H1 (cell line): ENCODE measurements at regions not wholly inside any gene's neighbourhood (a gene's known extent, or its start where the extent isn't known, plus 50 kb on each side); places are given as distances from the start of the nearest gene placed in this dataset.

Source experiments
- CTCF ChIA-PET: fragments of 300-600 bp; sonication (Branson Sonifier 250); formaldehyde crosslinking; loops from one replicate; lab custom pipeline; 2021; ENCODE audit not compliant: partially characterized antibody; lab: Charles Lee
- POLR2A ChIA-PET: fragments of 300-600 bp; sonication (Branson Sonifier 250); formaldehyde crosslinking; loops from one replicate; lab custom pipeline; 2021; ENCODE audit warnings: inconsistent platforms; ENCODE audit not compliant: partially characterized antibody; lab: Charles Lee
- DNase-seq, 2 experiments: peaks; one replicate each; pipeline versions ENCODE4 v3.0.0 to v3.0.0-alpha.2; 2010 to 2022; ENCODE audit warnings: low spot score in 2 of 2, low read depth in 1 of 2, mixed read lengths in 1 of 2
- FAIRE-seq: peaks from 2 replicates; lab custom pipeline; 2011; peaks lifted over from hg19 to GRCh38; lab: Jason Lieb, UNC
- H2AFZ ChIP-seq: 2 replicates; pipeline ENCODE4 v1.8.1; 2012; ENCODE audit warnings: low read length, inconsistent platforms
- H2AK5ac ChIP-seq: 2 replicates; pipeline ENCODE4 v1.6.1; 2013; ENCODE audit warnings: low read depth, low read length
- H2BK120ac ChIP-seq: replicated peaks from 2 replicates; pipeline ENCODE3; 2013; ENCODE audit warnings: low read depth, low read length, inconsistent platforms
- H2BK12ac ChIP-seq: 2 replicates; pipeline ENCODE4 v1.6.1; 2013; ENCODE audit warnings: low read depth, low read length
- H2BK15ac ChIP-seq: 2 replicates; pipeline ENCODE4 v1.6.1; 2013; ENCODE audit warnings: low read length
- H2BK20ac ChIP-seq: 2 replicates; pipeline ENCODE4 v1.6.1; 2013; ENCODE audit warnings: low read length
- H2BK5ac ChIP-seq: 2 replicates; pipeline ENCODE4 v1.6.1; 2013; ENCODE audit warnings: low read depth, low read length
- H3K14ac ChIP-seq: 2 replicates; pipeline ENCODE4 v1.6.1; 2013; ENCODE audit warnings: inconsistent platforms; ENCODE audit not compliant: insufficient read length
- H3K18ac ChIP-seq: 2 replicates; pipeline ENCODE4 v1.6.1; 2013; ENCODE audit warnings: low read length; ENCODE audit errors: extremely low read depth
- H3K23ac ChIP-seq: 2 replicates; pipeline ENCODE4 v1.6.1; 2013; ENCODE audit warnings: inconsistent platforms; ENCODE audit not compliant: insufficient read length
- H3K23me2 ChIP-seq: 2 replicates; pipeline ENCODE4 v1.6.1; 2013; ENCODE audit warnings: low read depth, low read length
- H3K27ac ChIP-seq: 2 replicates; pipeline ENCODE4 v1.6.1; 2011; ENCODE audit warnings: low read depth, low read length, inconsistent platforms
- H3K27me3 ChIP-seq, 4 experiments: replicated peaks in 1 of 4; 1 replicate in 1 of 4; 2 replicates in 3 of 4; pipeline versions ENCODE4 v1.6.1 to v1.8.1; 2011 to 2013; ENCODE audit warnings: low read length in 3 of 4, mild to moderate bottlenecking in 3 of 4, inconsistent platforms in 2 of 4, mixed read lengths in 2 of 4, moderate library complexity in 1 of 4; ENCODE audit not compliant: control insufficient read depth in 3 of 4, insufficient read depth in 3 of 4; ENCODE audit errors: extremely low read depth in 1 of 4
- H3K36me3 ChIP-seq, 4 experiments: 2 replicates each; pipeline versions ENCODE4 v1.6.1 to v1.8.1; 2011 to 2013; ENCODE audit warnings: mild to moderate bottlenecking in 4 of 4, low read length in 3 of 4, moderate library complexity in 2 of 4, control low read depth in 1 of 4, inconsistent platforms in 1 of 4; ENCODE audit not compliant: insufficient read depth in 4 of 4, control insufficient read depth in 2 of 4
- H3K4ac ChIP-seq: replicated peaks from 2 replicates; pipeline ENCODE3; 2013; ENCODE audit warnings: low read length, low read depth, mixed read lengths, inconsistent platforms; ENCODE audit not compliant: insufficient read length
- H3K4me1 ChIP-seq, 4 experiments: replicated peaks in 1 of 4; 1 replicate in 1 of 4; 2 replicates in 3 of 4; pipeline versions ENCODE4 v1.6.1 to v1.8.1; 2011 to 2013; ENCODE audit warnings: low read length in 3 of 4, inconsistent platforms in 2 of 4, mixed read lengths in 1 of 4; ENCODE audit not compliant: insufficient read depth in 4 of 4, control insufficient read depth in 3 of 4
- H3K4me2 ChIP-seq, 2 experiments: 2 replicates each; pipeline versions ENCODE4 v1.6.1 to v1.8.1; 2011 to 2013; ENCODE audit warnings: low read depth in 2 of 2, low read length in 2 of 2, control low read depth in 1 of 2, inconsistent platforms in 1 of 2, mild to moderate bottlenecking in 1 of 2; ENCODE audit not compliant: insufficient read depth in 1 of 2
- H3K4me3 ChIP-seq, 4 experiments: fragments of 200-600, 300-600 bp in 1 of 4; sonication (generic), shearing (Covaris generic), sonication (Bioruptor Twin) in 1 of 4; 2 replicates each; pipeline versions ENCODE4 v1.5.1 to v1.8.1; 2011 to 2016; ENCODE audit warnings: low read length in 4 of 4, low read depth in 3 of 4, control low read depth in 2 of 4, inconsistent platforms in 2 of 4, mild to moderate bottlenecking in 2 of 4, mixed read lengths in 1 of 4, moderate library complexity in 1 of 4; ENCODE audit not compliant: insufficient read depth in 2 of 4; ENCODE audit errors: extremely low read depth in 1 of 4
- H3K56ac ChIP-seq: replicated peaks from 2 replicates; pipeline ENCODE3; 2013; ENCODE audit warnings: low read depth, mild to moderate bottlenecking, mixed read lengths, low read length, inconsistent platforms; ENCODE audit not compliant: insufficient read length
- H3K79me1 ChIP-seq: 2 replicates; pipeline ENCODE4 v1.6.1; 2013; ENCODE audit warnings: low read depth, low read length, control low read depth
- H3K79me2 ChIP-seq, 2 experiments: 2 replicates each; pipeline versions ENCODE4 v1.6.1 to v1.8.1; 2012 to 2013; ENCODE audit warnings: low read length in 2 of 2, mild to moderate bottlenecking in 2 of 2, inconsistent platforms in 1 of 2; ENCODE audit not compliant: insufficient read depth in 2 of 2, control insufficient read depth in 1 of 2
- H3K9ac ChIP-seq, 4 experiments: replicated peaks in 1 of 4; 1 replicate in 1 of 4; 2 replicates in 3 of 4; pipeline versions ENCODE4 v1.6.1 to v1.8.1; 2011 to 2013; ENCODE audit warnings: low read depth in 3 of 4, low read length in 3 of 4, control low read depth in 2 of 4, mild to moderate bottlenecking in 2 of 4, moderate library complexity in 2 of 4, inconsistent platforms in 1 of 4; ENCODE audit errors: extremely low read depth in 1 of 4
- H3K9me3 ChIP-seq, 2 experiments: 2 replicates each; pipeline versions ENCODE4 v1.6.1 to v1.8.1; 2012 to 2013; ENCODE audit warnings: mild to moderate bottlenecking in 2 of 2, moderate library complexity in 2 of 2, control low read depth in 1 of 2, inconsistent platforms in 1 of 2, low read depth in 1 of 2, low read length in 1 of 2, mixed read lengths in 1 of 2; ENCODE audit not compliant: insufficient read depth in 2 of 2
- H4K20me1 ChIP-seq, 2 experiments: replicated peaks in 1 of 2; 2 replicates each; pipeline versions ENCODE3 to v1.8.1; 2011 to 2013; ENCODE audit warnings: inconsistent platforms in 2 of 2, low read length in 2 of 2, mild to moderate bottlenecking in 1 of 2; ENCODE audit not compliant: insufficient read depth in 2 of 2, control insufficient read depth in 1 of 2
- H4K5ac ChIP-seq: 2 replicates; pipeline ENCODE4 v1.6.1; 2013; ENCODE audit warnings: low read length, low read depth, mixed read lengths, inconsistent platforms; ENCODE audit not compliant: insufficient read length
- H4K8ac ChIP-seq: 2 replicates; pipeline ENCODE4 v1.8.0; 2013; ENCODE audit warnings: mild to moderate bottlenecking, moderate library complexity, low read length, inconsistent platforms; ENCODE audit not compliant: insufficient read depth; ENCODE audit errors: extremely low read depth
- H4K91ac ChIP-seq: replicated peaks from 2 replicates; pipeline ENCODE3; 2013; ENCODE audit warnings: low read length, mixed read lengths, inconsistent platforms; ENCODE audit not compliant: insufficient read length
- JUN ChIP-seq: IDR thresholded peaks from 2 replicates; pipeline ENCODE4 v1.6.1; 2011; ENCODE audit warnings: low read depth, mild to moderate bottlenecking, improper control_type of control experiment, low read length
- RNF2 ChIP-seq: fragments of 200-900, 300-1000 bp; sonication (generic); IDR thresholded peaks from 2 replicates; pipeline ENCODE4 v1.7.1; 2016; ENCODE audit warnings: borderline replicate concordance, low read depth, mild to moderate bottlenecking, antibody characterized with exemption, low read length; ENCODE audit not compliant: poor library complexity, severe bottlenecking; ENCODE audit errors: missing control alignments
- WGBS, 2 experiments: shearing (Covaris generic) in 1 of 2; methylation state at CpG; one replicate each; pipeline versions ENCODE4 v1.1.6 to v1.1.7; 2013 to 2015; ENCODE audit warnings: low lambda C conversion rate in 2 of 2, mixed read lengths in 2 of 2, inconsistent platforms in 1 of 2, low coverage in 1 of 2, missing lambda C conversion rate in 1 of 2; ENCODE audit not compliant: insufficient replicate concordance in 2 of 2, insufficient coverage in 1 of 2, insufficient read length in 1 of 2; ENCODE audit errors: extremely low coverage in 1 of 2, missing lambda C conversion rate in 1 of 2; 5-methylcytosine and 5-hydroxymethylcytosine counted together

DNA sequence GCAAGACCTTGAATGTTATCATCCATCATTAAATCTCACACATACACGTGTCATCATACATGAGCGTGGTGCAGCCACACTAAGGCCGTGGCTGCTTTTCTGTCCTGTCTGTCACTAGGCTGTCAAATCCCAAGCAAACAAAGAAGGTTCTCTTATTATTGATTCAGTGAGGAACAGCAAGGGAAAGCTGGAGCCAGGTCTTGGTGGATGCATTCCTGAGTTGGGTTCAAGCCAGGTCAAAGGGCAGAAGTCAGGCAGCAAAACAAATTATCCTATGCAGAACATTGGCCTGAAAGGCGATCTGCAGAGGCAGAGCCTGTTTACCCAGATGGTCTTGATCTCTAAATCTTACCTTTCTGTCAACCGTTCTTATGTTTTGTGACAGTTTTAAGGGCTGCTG, 252.3 kb downstream of the NEDD1 start:
- no peak overlapping the region for H3K27ac ChIP-seq
- no peak overlapping the region for H3K18ac ChIP-seq
- H3K4me3 ChIP-seq, result no peak overlapping the region
- H4K91ac ChIP-seq, result no peak overlapping the region
- H3K4ac ChIP-seq, result no peak overlapping the region
- no peak overlapping the region for H3K9ac ChIP-seq
- 86% methylated on average over 5 of the region's 5 CpGs; no CpG with 5 or more reads in 1 of the 2 experiments for WGBS, 2 experiments
- no peak overlapping the region for H2BK120ac ChIP-seq
- no peaks in the 10 kb centered on the region for H3K79me2 ChIP-seq
- H4K20me1 ChIP-seq, result no peaks in the 10 kb centered on the region
- H3K23me2 ChIP-seq, result no peaks in the 10 kb centered on the region
- H3K27me3 ChIP-seq, result no peaks in the 10 kb centered on the region
- no peak overlapping the region for H2BK20ac ChIP-seq
- no peaks in the 10 kb centered on the region for H3K79me1 ChIP-seq
- H3K9me3 ChIP-seq, result no peaks in the 10 kb centered on the region
- no peak for FAIRE-seq
- no peak overlapping the region for H4K5ac ChIP-seq
- no peak overlapping the region for H2BK12ac ChIP-seq
- H2AK5ac ChIP-seq, result no peak overlapping the region
- no peak overlapping the region for H2BK5ac ChIP-seq
- no peak for TF ChIP-seq JUN
- TF ChIP-seq RNF2, result no peak
- H3K36me3 ChIP-seq, result no peaks in the 10 kb centered on the region
- no peak overlapping the region for H4K8ac ChIP-seq
- peaks cover 0 to 3% (median 0%) of the 10 kb centered on the region in 4 experiments; a peak in 1 of 7 replicates for H3K4me1 ChIP-seq
- no peak overlapping the region for H2BK15ac ChIP-seq
- no peak overlapping the region for H3K23ac ChIP-seq
- no peak overlapping the region for H2AFZ ChIP-seq
- H3K56ac ChIP-seq, result no peak overlapping the region
- H3K4me2 ChIP-seq, result no peak overlapping the region
- no peak for DNase-seq
- POLR2A ChIA-PET, result interaction anchor here (1.7 kb wide), 1 partner anchor 9 kb away, joined by 7 read pairs; no protein-coding TSS in a partner anchor
- CTCF ChIA-PET, result interaction anchor here (0.9 to 2.1 kb wide), 4 partner anchors 10 to 801 kb away, joined by 3 to 6 read pairs (median 3); no protein-coding TSS in a partner anchor
- no peak overlapping the region for H3K14ac ChIP-seq
